HEK293T (cell line): ENCODE measurements at regions not wholly inside any gene's neighbourhood (a gene's known extent, or its start where the extent isn't known, plus 50 kb on each side); places are given as distances from the start of the nearest gene placed in this dataset.
A peak's percentile ranks its signal among the peaks of the same experiment; 100 is the strongest.

ENCODE experiments used
- CTCF ChIA-PET: fragments of 350-600 bp; formaldehyde crosslinking; extraction: SDS; loops from one replicate; lab custom pipeline; 2021; ENCODE audit warnings: antibody characterized with exemption, inconsistent platforms; lab: Yijun Ruan, JAX
- POLR2A ChIA-PET: fragments of 350-600 bp; formaldehyde crosslinking; extraction: SDS; loops from one replicate; lab custom pipeline; 2020; ENCODE audit warnings: antibody characterized with exemption, inconsistent platforms; lab: Yijun Ruan, JAX
- DNase-seq: peaks from one replicate; pipeline ENCODE4 v3.0.0; 2012; ENCODE audit warnings: mixed read lengths; ENCODE audit errors: extremely low spot score
- ARNT ChIP-seq: fragments of 450-650 bp; IDR thresholded peaks from 2 replicates; pipeline ENCODE4 v1.6.1; 2017; ENCODE audit warnings: mild to moderate bottlenecking
- BHLHE40 ChIP-seq: fragments of 450-650 bp; IDR thresholded peaks from 2 replicates; pipeline ENCODE4 v1.6.1; 2016; ENCODE audit warnings: mild to moderate bottlenecking, moderate library complexity, borderline replicate concordance
- CTBP1 ChIP-seq: fragments of 450-650 bp; IDR thresholded peaks from 2 replicates; pipeline ENCODE4 v1.6.1; 2016; ENCODE audit warnings: borderline replicate concordance
- ELF4 ChIP-seq: fragments of 450-650 bp; IDR thresholded peaks from 2 replicates; pipeline ENCODE4 v1.6.1; 2017; ENCODE audit warnings: antibody characterized with exemption
- FOXA1 ChIP-seq: fragments of 450-650 bp; IDR thresholded peaks from 2 replicates; pipeline ENCODE4 v1.6.1; 2016; ENCODE audit warnings: mild to moderate bottlenecking
- FOXK2 ChIP-seq: fragments of 450-650 bp; IDR thresholded peaks from 2 replicates; pipeline ENCODE4 v1.6.1; 2016; ENCODE audit warnings: mild to moderate bottlenecking
- FOXM1 ChIP-seq: fragments of 450-650 bp; IDR thresholded peaks from 2 replicates; pipeline ENCODE4 v1.6.1; 2017; ENCODE audit warnings: mild to moderate bottlenecking, borderline replicate concordance
- HDGF ChIP-seq: fragments of 450-650 bp; IDR thresholded peaks from 2 replicates; pipeline ENCODE4 v1.6.1; 2017; ENCODE audit warnings: antibody characterized with exemption, borderline replicate concordance
- L3MBTL2 ChIP-seq: fragments of 450-650 bp; conservative IDR thresholded peaks from 2 replicates; pipeline ENCODE4 v1.6.1; 2016; ENCODE audit warnings: mild to moderate bottlenecking
- LEF1 ChIP-seq: fragments of 450-650 bp; IDR thresholded peaks from 2 replicates; pipeline ENCODE4 v1.6.1; 2017; ENCODE audit warnings: mild to moderate bottlenecking, borderline replicate concordance
- NFRKB ChIP-seq: fragments of 450-650 bp; IDR thresholded peaks from 2 replicates; pipeline ENCODE4 v1.6.1; 2016; ENCODE audit warnings: mild to moderate bottlenecking, moderate library complexity
- PKNOX1 ChIP-seq: fragments of 450-650 bp; IDR thresholded peaks from 2 replicates; pipeline ENCODE4 v1.6.1; 2016
- SP1 ChIP-seq: fragments of 450-650 bp; IDR thresholded peaks from 2 replicates; pipeline ENCODE4 v1.6.1; 2017
- SUZ12 ChIP-seq: fragments of 450-650 bp; IDR thresholded peaks from 2 replicates; pipeline ENCODE4 v1.6.1; 2016; ENCODE audit warnings: mild to moderate bottlenecking
- TARDBP ChIP-seq: fragments of 450-650 bp; IDR thresholded peaks from 2 replicates; pipeline ENCODE4 v1.6.1; 2016
- ZNF384 ChIP-seq: fragments of 450-650 bp; IDR thresholded peaks from 2 replicates; pipeline ENCODE4 v1.6.1; 2016

GRCh38 chr2:161052214-161052613, 108.0 kb upstream of the TANK start:
- ChIA-PET CTCF (no interaction called here), POLR2A (no interaction called here)
- TF ChIP-seq FOXA1 (no peak), SP1 (no peak), BHLHE40 (no peak), FOXM1 (no peak), ELF4 (no peak), PKNOX1 (no peak)
- DNase-seq, result no peak

GRCh38 chr2:161055289-161055688, 104.9 kb upstream of the TANK start:
- CTCF ChIA-PET, result interaction anchor here (1.1 kb wide), 1 partner anchor 9 kb away, joined by 5 read pairs; no protein-coding TSS in a partner anchor
- DNase-seq, result no peak
- TF ChIP-seq ARNT, result no peak
- TF ChIP-seq NFRKB, result no peak
- no peak for TF ChIP-seq SUZ12
- no peak for TF ChIP-seq BHLHE40
- no peak for TF ChIP-seq ZNF384
- TF ChIP-seq PKNOX1, result no peak
- TF ChIP-seq HDGF, result no peak
- TF ChIP-seq FOXM1, result no peak
- TF ChIP-seq L3MBTL2, result no peak
- TF ChIP-seq SP1, result no peak
- TF ChIP-seq FOXK2, result no peak
- TF ChIP-seq LEF1, result no peak
- TF ChIP-seq ELF4, result no peak
- TF ChIP-seq FOXA1, result no peak
- no peak for TF ChIP-seq CTBP1
- TF ChIP-seq TARDBP, result no peak
- POLR2A ChIA-PET, result no interaction called here

DNA sequence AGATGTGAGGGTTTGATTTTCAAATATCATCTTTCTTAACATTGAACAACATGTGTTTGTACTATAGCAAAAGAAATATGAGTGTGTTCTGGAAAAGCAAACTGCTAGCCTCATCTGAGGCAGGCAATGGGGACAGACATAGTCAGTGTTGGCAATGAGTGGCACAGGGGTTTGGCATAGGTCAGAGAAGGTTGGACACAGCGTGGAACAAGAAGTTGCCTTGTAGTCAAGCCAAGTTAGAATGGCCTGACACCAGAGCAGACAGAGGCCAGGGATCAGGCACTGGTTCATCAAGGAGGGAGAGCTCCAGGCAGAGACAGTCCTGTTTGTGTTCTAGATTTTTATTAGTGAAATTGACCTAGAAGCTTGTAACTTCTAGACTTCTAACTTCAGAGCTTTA, 100.8 kb upstream of the TANK start:
- TF ChIP-seq BHLHE40 (no peak), L3MBTL2 (no peak), FOXK2 (no peak), ELF4 (no peak), CTBP1 (no peak), ARNT (no peak), HDGF (no peak), FOXA1 (no peak), TARDBP (no peak), SP1 (no peak), PKNOX1 (no peak), NFRKB (no peak), SUZ12 (no peak), ZNF384 (no peak), FOXM1 (no peak), LEF1 (no peak)
- no peak for DNase-seq
- POLR2A ChIA-PET, result no interaction called here
- CTCF ChIA-PET, result no interaction called here

DNA sequence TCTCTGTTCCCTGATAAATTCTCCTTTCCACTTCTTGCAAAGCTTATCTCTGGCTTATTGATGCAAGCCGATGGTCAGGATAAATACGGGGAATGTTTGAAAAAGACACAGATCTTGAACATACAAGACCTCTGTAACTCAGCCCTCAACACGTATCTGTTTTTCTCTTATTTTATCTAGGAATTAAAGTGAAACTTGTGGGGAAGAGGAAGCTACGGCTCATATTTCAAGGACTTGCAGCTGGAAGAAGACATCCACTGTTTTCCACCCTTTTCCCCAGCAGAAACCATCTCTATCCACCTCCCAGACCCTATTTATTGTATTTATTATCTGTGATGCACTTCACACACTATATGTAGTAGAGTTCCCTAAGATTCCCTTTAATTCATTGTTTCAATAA, 98.4 kb upstream of the TANK start:
- POLR2A ChIA-PET, result no interaction called here
- CTCF ChIA-PET, result no interaction called here
- TF ChIP-seq L3MBTL2 (no peak), PKNOX1 (no peak)
- no peak for DNase-seq

GRCh38 chr2:161063157-161063945, 96.9 kb upstream of the TANK start:
- ChIA-PET CTCF (interaction anchor here (0.5 to 2.1 kb wide), 13 partner anchors 8 to 1010 kb away, joined by 3 to 7 read pairs (median 3); no protein-coding TSS in a partner anchor), POLR2A (interaction anchor here (1.0 kb wide), 1 partner anchor 11 kb away, joined by 3 read pairs; no protein-coding TSS in a partner anchor)

More at GRCh38 chr2:161063157-161063945, 96.9 kb upstream of the TANK start:
- peak; percentile 71 for DNase-seq
- TF ChIP-seq ARNT (no peak), FOXM1 (no peak), CTBP1 (no peak), NFRKB (no peak), PKNOX1 (no peak), ZNF384 (no peak), FOXK2 (no peak), ELF4 (no peak), BHLHE40 (no peak), L3MBTL2 (no peak), FOXA1 (no peak), SP1 (no peak), HDGF (no peak)
